H7 (cell line): ENCODE measurements at regions not wholly inside any gene's neighbourhood (a gene's known extent, or its start where the extent isn't known, plus 50 kb on each side); places are given as distances from the start of the nearest gene placed in this dataset.

Source experiments
- DNase-seq: peaks from one replicate; pipeline ENCODE4 v3.0.0; 2012
- H3K27me3 ChIP-seq: 2 replicates; pipeline ENCODE4 v1.6.0; 2011; ENCODE audit warnings: mild to moderate bottlenecking, low read length; ENCODE audit not compliant: control insufficient read depth, insufficient read depth
- H3K36me3 ChIP-seq: replicated peaks from 2 replicates; pipeline ENCODE4 v1.5.1; 2011; ENCODE audit warnings: low read length; ENCODE audit not compliant: control insufficient read depth, insufficient read depth
- H3K4me3 ChIP-seq: 2 replicates; pipeline ENCODE4 v1.5.1; 2011; ENCODE audit warnings: low read depth, mild to moderate bottlenecking, control low read depth, low read length, moderate library complexity; ENCODE audit not compliant: insufficient read depth

GRCh38 chr5:30849931-30850710, 343.4 kb upstream of the CDH6 start:
- DNase-seq = no peak
- Histone ChIP-seq H3K4me3 (no peak overlapping the region), H3K36me3 (no peaks in the 10 kb centered on the region), H3K27me3 (no peaks in the 10 kb centered on the region)

GRCh38 chr5:30846171-30846570, 347.3 kb upstream of the CDH6 start:
- H3K4me3 ChIP-seq = no peak overlapping the region
- H3K27me3 ChIP-seq = no peaks in the 10 kb centered on the region
- H3K36me3 ChIP-seq = no peaks in the 10 kb centered on the region
- DNase-seq = no peak

DNA sequence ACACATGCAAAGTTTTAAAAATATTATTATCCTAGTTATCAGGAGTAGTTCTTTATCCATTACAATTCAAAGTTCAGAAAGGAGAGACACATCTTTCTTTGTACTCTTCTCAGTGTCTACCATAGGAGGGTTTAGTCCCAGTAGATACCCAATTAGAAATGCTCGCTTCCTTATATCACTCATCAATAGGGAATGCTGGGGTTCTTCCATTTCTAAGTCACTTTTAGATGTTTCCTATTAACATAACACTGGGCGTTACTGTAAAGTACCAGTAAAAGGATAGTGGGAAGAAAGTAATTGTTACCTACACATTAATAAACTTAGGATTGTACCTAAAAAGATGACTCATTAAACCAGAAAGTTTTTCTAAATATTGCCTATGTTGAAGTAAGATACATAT, 348.3 kb upstream of the CDH6 start:
- no peak for DNase-seq
- Histone ChIP-seq H3K36me3 (no peaks in the 10 kb centered on the region), H3K4me3 (no peak overlapping the region), H3K27me3 (no peaks in the 10 kb centered on the region)

DNA sequence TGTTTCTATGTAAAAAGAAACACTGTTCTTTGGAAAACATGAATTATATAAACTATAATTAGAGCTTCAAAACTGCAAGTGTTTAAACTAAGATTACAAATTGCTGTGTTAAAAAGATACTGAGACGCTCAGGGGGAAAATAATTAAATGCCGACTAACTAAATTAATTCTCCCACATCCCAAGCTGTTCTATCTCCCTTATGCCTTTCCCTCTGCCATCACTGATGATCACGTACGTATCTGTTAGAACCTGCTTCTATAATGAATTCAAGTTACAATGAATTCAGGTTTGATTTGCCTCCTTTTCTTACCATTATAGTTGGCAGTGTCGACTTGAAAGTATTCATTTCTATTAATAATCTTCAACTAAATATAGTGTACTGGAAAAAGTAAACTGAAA, 349.9 kb upstream of the CDH6 start:
- DNase-seq = no peak
- H3K4me3 ChIP-seq = no peak overlapping the region
- no peaks in the 10 kb centered on the region for H3K36me3 ChIP-seq
- H3K27me3 ChIP-seq = no peaks in the 10 kb centered on the region

- Histone ChIP-seq H3K36me3 (no peaks in the 10 kb centered on the region), H3K27me3 (no peaks in the 10 kb centered on the region), H3K4me3 (no peak overlapping the region)
- DNase-seq = no peak
These were observed 353.5 kb upstream of the CDH6 start for GRCh38 chr5:30839956-30840355.

DNA sequence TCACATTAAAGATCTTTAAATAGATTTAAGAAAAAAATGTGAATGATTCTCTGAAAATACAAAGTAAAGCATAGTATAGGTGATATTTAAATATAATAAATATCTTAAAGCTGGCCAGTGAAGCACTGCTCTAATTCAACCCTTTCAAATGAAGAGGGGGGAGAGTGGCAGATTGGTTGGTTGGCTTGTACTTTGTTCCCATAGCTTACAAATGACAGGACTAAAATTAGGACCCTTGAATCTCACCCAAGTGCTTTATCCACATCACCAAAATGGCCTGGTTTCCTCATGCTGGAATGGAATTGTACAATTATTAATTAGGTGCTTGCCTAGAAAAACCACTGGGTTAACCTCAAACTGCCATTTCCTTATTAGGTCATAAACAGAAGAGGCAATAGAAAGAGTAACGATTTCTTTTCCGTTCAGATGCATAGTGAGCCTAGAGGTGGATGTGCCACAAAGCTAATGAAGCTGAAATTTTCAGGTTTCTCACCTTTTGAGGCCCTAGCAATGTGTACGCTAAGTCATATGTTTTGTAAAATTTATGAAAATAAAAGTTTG, 354.5 kb upstream of the CDH6 start:
- Histone ChIP-seq H3K4me3 (no peak overlapping the region), H3K36me3 (no peaks in the 10 kb centered on the region), H3K27me3 (no peaks in the 10 kb centered on the region)
- no peak for DNase-seq

- Histone ChIP-seq H3K27me3 (no peaks in the 10 kb centered on the region), H3K4me3 (no peak overlapping the region), H3K36me3 (no peaks in the 10 kb centered on the region)
- DNase-seq = no peak
These were observed 361.0 kb upstream of the CDH6 start for GRCh38 chr5:30832519-30832918.

DNA sequence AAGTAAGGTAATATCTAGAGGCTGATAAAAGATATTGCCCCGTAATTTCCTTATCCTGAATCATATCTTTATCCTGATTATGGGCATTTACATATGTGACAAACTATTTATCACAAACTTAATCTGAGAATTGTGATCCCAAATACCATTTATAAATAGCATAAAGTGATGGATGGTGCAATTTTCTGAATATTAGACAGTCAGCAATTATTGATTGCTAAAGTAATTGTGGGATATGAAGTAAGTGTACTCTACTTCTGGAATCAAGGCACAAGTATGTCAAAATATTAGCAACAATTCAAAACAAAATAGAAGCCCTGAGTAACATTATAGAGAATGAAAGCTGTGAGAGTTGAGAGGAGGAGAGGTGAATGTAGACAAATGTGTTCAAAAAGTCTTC, 361.9 kb upstream of the CDH6 start:
- Histone ChIP-seq H3K4me3 (no peak overlapping the region), H3K36me3 (no peaks in the 10 kb centered on the region), H3K27me3 (no peaks in the 10 kb centered on the region)
- DNase-seq = no peak

DNA sequence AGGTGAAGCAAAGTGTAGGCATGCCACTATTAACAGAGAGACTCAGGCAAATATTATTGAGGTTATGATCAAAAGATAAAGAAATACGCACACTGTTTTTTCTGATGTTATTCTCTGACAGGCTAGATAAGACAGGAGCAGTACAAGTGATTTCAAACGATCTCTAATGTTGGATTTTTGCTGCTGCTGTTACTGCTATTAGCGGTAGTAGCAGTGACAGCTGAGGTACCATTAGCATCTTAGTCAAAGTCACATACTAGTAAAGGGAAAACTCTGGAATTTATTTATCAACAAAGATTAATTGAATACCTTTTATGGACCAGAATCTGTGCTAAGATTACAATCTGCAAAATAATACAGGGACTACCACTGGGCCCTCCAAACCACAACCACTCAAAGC, 362.4 kb upstream of the CDH6 start:
- no peak for DNase-seq
- no peak overlapping the region for H3K4me3 ChIP-seq
- H3K27me3 ChIP-seq = no peaks in the 10 kb centered on the region
- no peaks in the 10 kb centered on the region for H3K36me3 ChIP-seq

GRCh38 chr5:30811298-30811697, 382.2 kb upstream of the CDH6 start:
- Histone ChIP-seq H3K27me3 (no peaks in the 10 kb centered on the region), H3K36me3 (no peaks in the 10 kb centered on the region), H3K4me3 (no peak overlapping the region)
- DNase-seq = no peak

DNA sequence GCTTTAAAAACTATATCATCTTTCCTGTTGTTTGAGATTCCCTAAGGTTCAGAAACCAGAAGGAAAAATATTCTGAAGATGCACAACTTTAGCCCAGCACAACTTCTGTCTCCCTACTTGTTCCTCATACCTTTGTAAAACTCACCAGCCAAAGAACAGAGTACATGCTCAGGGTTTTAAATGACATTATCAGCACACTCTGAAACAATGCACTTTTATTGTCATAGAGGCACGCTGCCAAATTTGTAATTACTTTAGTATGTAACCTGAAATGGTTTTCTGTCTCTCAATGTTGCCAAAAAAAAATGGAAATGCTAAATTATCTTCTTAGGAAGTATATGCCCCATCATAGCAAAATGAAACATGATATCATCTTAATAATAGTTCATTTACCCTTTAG, 383.6 kb upstream of the CDH6 start:
- H3K27me3 ChIP-seq = no peaks in the 10 kb centered on the region
- no peak overlapping the region for H3K4me3 ChIP-seq
- DNase-seq = no peak
- H3K36me3 ChIP-seq = no peaks in the 10 kb centered on the region

DNA sequence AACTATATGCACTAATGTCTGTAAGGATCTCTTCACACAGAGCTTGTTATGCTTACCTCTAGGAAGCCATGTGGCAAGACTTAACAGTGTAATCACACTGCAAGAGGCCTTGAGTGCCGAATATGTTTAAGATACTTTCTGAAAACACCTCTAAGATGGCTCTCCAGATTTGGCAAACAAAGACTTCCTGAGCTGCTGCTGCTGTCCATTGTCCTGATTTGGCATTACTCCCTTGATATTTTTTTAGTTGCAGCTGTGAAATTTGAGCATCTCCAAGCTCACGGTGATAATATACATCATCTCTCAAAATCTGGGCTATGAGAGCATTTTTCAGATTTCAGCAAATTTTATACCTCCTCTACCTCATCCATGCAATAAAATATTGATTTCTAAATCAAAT, 384.5 kb upstream of the CDH6 start:
- H3K27me3 ChIP-seq = no peaks in the 10 kb centered on the region
- H3K4me3 ChIP-seq = no peak overlapping the region
- DNase-seq = no peak
- no peaks in the 10 kb centered on the region for H3K36me3 ChIP-seq

- H3K27me3 ChIP-seq = no peaks in the 10 kb centered on the region
These were observed 388.6 kb upstream of the CDH6 start for GRCh38 chr5:30804739-30805505.

DNA sequence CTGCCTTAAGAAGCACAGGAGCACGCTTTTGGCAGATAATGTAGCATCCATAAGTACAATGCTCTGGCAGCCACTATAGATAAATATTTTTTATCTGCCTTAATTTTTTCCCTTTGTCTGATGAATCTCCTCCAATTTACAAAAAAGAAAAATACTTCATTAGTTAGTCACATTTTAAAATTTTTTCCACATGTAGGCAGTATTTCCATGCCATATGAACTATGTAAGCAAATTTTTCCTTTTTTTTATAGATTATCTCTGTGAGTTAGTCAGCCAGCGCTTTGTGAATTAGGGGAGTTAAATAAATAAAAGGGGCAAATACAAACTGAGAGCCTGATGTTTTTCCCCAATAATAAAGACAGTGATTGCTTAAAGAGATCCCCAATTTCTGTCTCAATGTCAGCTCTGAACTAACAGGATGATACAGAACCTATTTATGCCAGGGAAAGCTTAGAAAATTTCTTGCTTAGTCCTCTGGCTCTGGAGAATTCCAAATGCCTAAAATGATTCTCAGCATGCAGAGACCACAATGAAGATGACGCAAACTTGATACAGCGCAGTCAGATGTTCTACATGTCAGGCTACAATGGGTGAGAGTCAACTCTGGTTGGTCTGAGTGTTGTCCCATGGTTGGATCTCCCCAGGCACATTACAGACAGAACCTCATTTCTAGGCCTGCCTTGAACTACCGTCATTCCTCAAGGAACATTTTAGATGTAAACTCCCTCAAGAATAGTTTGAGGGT, 390.4 kb upstream of the CDH6 start:
- no peaks in the 10 kb centered on the region for H3K36me3 ChIP-seq
- H3K4me3 ChIP-seq = no peak overlapping the region
- no peaks in the 10 kb centered on the region for H3K27me3 ChIP-seq
- no peak for DNase-seq

More at GRCh38 chr5:30804739-30805505, 388.6 kb upstream of the CDH6 start:
- Histone ChIP-seq H3K4me3 (no peak overlapping the region), H3K36me3 (no peaks in the 10 kb centered on the region)
- DNase-seq = no peak
